H9 (cell line): ENCODE measurements at regions not wholly inside any gene's neighbourhood (a gene's known extent, or its start where the extent isn't known, plus 50 kb on each side); places are given as distances from the start of the nearest gene placed in this dataset.

Source experiments
- DNase-seq: peaks from one replicate; pipeline ENCODE4 v3.0.0-alpha.2; 2017
- H2AFZ ChIP-seq: one replicate; pipeline ENCODE4 v1.6.1; 2013; ENCODE audit warnings: mild to moderate bottlenecking, low read length, control low read depth, moderate library complexity
- H2AK5ac ChIP-seq: 2 replicates; pipeline ENCODE4 v1.6.1; 2013; ENCODE audit warnings: low read length, control low read depth, mixed read lengths; ENCODE audit not compliant: insufficient read length
- H2BK120ac ChIP-seq: one replicate; pipeline ENCODE4 v1.6.1; 2013; ENCODE audit warnings: low read depth, mild to moderate bottlenecking, low read length, control low read depth, inconsistent platforms; ENCODE audit not compliant: poor library complexity, severe bottlenecking
- H2BK12ac ChIP-seq: 2 replicates; pipeline ENCODE4 v1.6.1; 2013; ENCODE audit warnings: low read length, control low read depth, mixed read lengths, low read depth; ENCODE audit not compliant: insufficient read length
- H2BK15ac ChIP-seq: 2 replicates; pipeline ENCODE4 v1.6.1; 2013; ENCODE audit warnings: low read depth, low read length, control low read depth
- H2BK20ac ChIP-seq: one replicate; pipeline ENCODE4 v1.6.1; 2013; ENCODE audit warnings: low read depth, mild to moderate bottlenecking, low read length, control low read depth, inconsistent platforms; ENCODE audit not compliant: poor library complexity, severe bottlenecking
- H2BK5ac ChIP-seq: 2 replicates; pipeline ENCODE4 v1.6.1; 2013; ENCODE audit warnings: low read length, control low read depth, mixed read lengths; ENCODE audit not compliant: insufficient read length
- H3K14ac ChIP-seq: 2 replicates; pipeline ENCODE4 v1.6.1; 2013; ENCODE audit warnings: low read length, control low read depth; ENCODE audit not compliant: insufficient read depth
- H3K18ac ChIP-seq: 2 replicates; pipeline ENCODE4 v1.6.1; 2013; ENCODE audit warnings: low read depth, mild to moderate bottlenecking, mixed read lengths, low read length, control low read depth; ENCODE audit not compliant: insufficient read length
- H3K23ac ChIP-seq: 2 replicates; pipeline ENCODE4 v1.6.1; 2013; ENCODE audit warnings: low read length, control low read depth, mixed read lengths, low read depth; ENCODE audit not compliant: insufficient read length
- H3K23me2 ChIP-seq: 2 replicates; pipeline ENCODE4 v1.6.1; 2013; ENCODE audit warnings: low read depth, mild to moderate bottlenecking, mixed read lengths, low read length, control low read depth; ENCODE audit not compliant: insufficient read length, poor library complexity, severe bottlenecking
- H3K27ac ChIP-seq: 2 replicates; pipeline ENCODE4 v1.5.1; 2013; ENCODE audit warnings: low read length, control low read depth, mixed read lengths, low read depth; ENCODE audit not compliant: insufficient read length
- H3K27me3 ChIP-seq: 2 replicates; pipeline ENCODE4 v1.6.1; 2013; ENCODE audit warnings: low read length, control low read depth, inconsistent platforms; ENCODE audit not compliant: insufficient read depth
- H3K4ac ChIP-seq: 2 replicates; pipeline ENCODE4 v1.6.1; 2013; ENCODE audit warnings: low read depth, mild to moderate bottlenecking, control low read depth, inconsistent platforms, low read length, moderate library complexity
- H3K4me1 ChIP-seq: 2 replicates; pipeline ENCODE4 v1.6.1; 2013; ENCODE audit warnings: low read length, control low read depth, inconsistent platforms; ENCODE audit not compliant: insufficient read depth
- H3K4me2 ChIP-seq: 2 replicates; pipeline ENCODE4 v1.6.1; 2013; ENCODE audit warnings: low read length, control low read depth, mixed read lengths; ENCODE audit not compliant: insufficient read length, insufficient read depth
- H3K56ac ChIP-seq: 2 replicates; pipeline ENCODE4 v1.6.1; 2013; ENCODE audit warnings: low read depth, mild to moderate bottlenecking, mixed read lengths, low read length, control low read depth; ENCODE audit not compliant: insufficient read length
- H3K79me1 ChIP-seq: 2 replicates; pipeline ENCODE4 v1.6.1; 2013; ENCODE audit warnings: low read depth, mild to moderate bottlenecking, moderate library complexity, low read length, control low read depth, inconsistent platforms; ENCODE audit not compliant: insufficient read depth, poor library complexity, severe bottlenecking
- H3K79me2 ChIP-seq: 2 replicates; pipeline ENCODE4 v1.6.1; 2013; ENCODE audit warnings: low read length, control low read depth, inconsistent platforms; ENCODE audit not compliant: insufficient read depth
- H3K9ac ChIP-seq: 2 replicates; pipeline ENCODE4 v1.6.1; 2013; ENCODE audit warnings: low read length, control low read depth, mixed read lengths; ENCODE audit not compliant: insufficient read length; ENCODE audit errors: extremely low read depth
- H3K9me3 ChIP-seq: one replicate; pipeline ENCODE4 v1.6.1; 2013; ENCODE audit warnings: low read depth, low read length, inconsistent platforms; ENCODE audit not compliant: control insufficient read depth
- H3T11ph ChIP-seq: one replicate; pipeline ENCODE4 v1.6.1; 2013; ENCODE audit warnings: mild to moderate bottlenecking, low read length, control low read depth, inconsistent platforms
- H4K20me1 ChIP-seq: one replicate; pipeline ENCODE4 v1.6.1; 2013; ENCODE audit not compliant: control insufficient read depth, insufficient read length, insufficient read depth
- H4K5ac ChIP-seq: 2 replicates; pipeline ENCODE4 v1.6.1; 2013; ENCODE audit warnings: low read depth, mild to moderate bottlenecking, mixed read lengths, low read length, control low read depth; ENCODE audit not compliant: insufficient read length
- H4K8ac ChIP-seq: replicated peaks from 2 replicates; pipeline ENCODE4 v1.6.1; 2013; ENCODE audit warnings: low read length, control low read depth, mixed read lengths, low read depth; ENCODE audit not compliant: insufficient read length
- H4K91ac ChIP-seq: 2 replicates; pipeline ENCODE4 v1.6.1; 2013; ENCODE audit warnings: low read depth, mild to moderate bottlenecking, moderate library complexity, mixed read lengths, low read length, control low read depth; ENCODE audit not compliant: insufficient read length
- H3K27ac Mint-ChIP-seq, 3 experiments: 2 replicates in 2 of 3; 3 replicates in 1 of 3; pipeline ENCODE4 v1.8.0; 2020 to 2021; ENCODE audit warnings: mixed read lengths in 3 of 3, mild to moderate bottlenecking in 1 of 3, moderate library complexity in 1 of 3
- H3K27me3 Mint-ChIP-seq: 2 replicates; pipeline ENCODE4 v1.8.0; 2021; ENCODE audit warnings: low read depth, mild to moderate bottlenecking, moderate library complexity, mixed read lengths
- H3K36me3 Mint-ChIP-seq, 3 experiments: 2 replicates in 2 of 3; 3 replicates in 1 of 3; pipeline ENCODE4 v1.8.0; 2020 to 2021; ENCODE audit warnings: low read depth in 3 of 3, mixed read lengths in 3 of 3; ENCODE audit not compliant: insufficient read depth in 1 of 3
- H3K4me1 Mint-ChIP-seq, 2 experiments: 2 replicates each; pipeline ENCODE4 v1.8.0; 2020; ENCODE audit warnings: mixed read lengths in 2 of 2
- H3K4me3 Mint-ChIP-seq, 2 experiments: 2 replicates in 1 of 2; 3 replicates in 1 of 2; pipeline ENCODE4 v1.8.0; 2020 to 2021; ENCODE audit warnings: mild to moderate bottlenecking in 2 of 2, mixed read lengths in 2 of 2, moderate library complexity in 1 of 2
- H3K9me3 Mint-ChIP-seq, 2 experiments: 2 replicates in 1 of 2; 3 replicates in 1 of 2; pipeline ENCODE4 v1.8.0; 2020; ENCODE audit warnings: mild to moderate bottlenecking in 2 of 2, mixed read lengths in 2 of 2, moderate library complexity in 1 of 2
- CTCF ChIP-seq: fragments of 200-600 bp; sonication (generic); conservative IDR thresholded peaks from 3 replicates; pipeline ENCODE4 v1.8.0; 2021; ENCODE audit warnings: antibody characterized with exemption, mild to moderate bottlenecking
- WGBS: extraction: QIAGEN DNeasy Blood & Tissue Kit; methylation state at CpG from one replicate; pipeline ENCODE4 v1.1.7; 2013; ENCODE audit warnings: missing lambda C conversion rate, low lambda C conversion rate, mixed read lengths; ENCODE audit not compliant: insufficient read length; ENCODE audit errors: extremely low coverage; 5-methylcytosine and 5-hydroxymethylcytosine counted together

GRCh38 chr21:17699524-17700189 lies 87.0 kb upstream of the BTG3 start:
- no CpG with 5 or more reads among the region's 6 CpGs for WGBS
- H3K14ac ChIP-seq = no peak overlapping the region
- no peak overlapping the region for H2AK5ac ChIP-seq
- no peak overlapping the region for H4K5ac ChIP-seq
- H3K4me3 Mint-ChIP-seq = no peak overlapping the region
- no peaks in the 10 kb centered on the region for H3K4me1 ChIP-seq
- H3T11ph ChIP-seq = no peak overlapping the region
- H3K18ac ChIP-seq = no peak overlapping the region
- H4K91ac ChIP-seq = no peak overlapping the region
- H3K79me1 ChIP-seq = no peaks in the 10 kb centered on the region
- H3K9me3 ChIP-seq = no peaks in the 10 kb centered on the region
- peaks cover 4 to 34% (median 11%) of the 10 kb centered on the region in 3 experiments; a peak in 5 of 7 replicates for H3K36me3 Mint-ChIP-seq
- no peak overlapping the region for H2BK5ac ChIP-seq
- no peak overlapping the region for H2BK15ac ChIP-seq
- H3K27me3 ChIP-seq = no peaks in the 10 kb centered on the region
- no peak overlapping the region for H3K23ac ChIP-seq
- H2AFZ ChIP-seq = no peak overlapping the region
- DNase-seq = no peak
- no peak overlapping the region for H3K56ac ChIP-seq
- H3K4ac ChIP-seq = no peak overlapping the region
- H2BK120ac ChIP-seq = no peak overlapping the region
- peaks cover 7 to 9% of the 10 kb centered on the region in 2 experiments; a peak in 3 of 4 replicates for H3K4me1 Mint-ChIP-seq
- no peak overlapping the region for H4K8ac ChIP-seq
- no peaks in the 10 kb centered on the region for H3K79me2 ChIP-seq
- no peaks in the 10 kb centered on the region for H3K23me2 ChIP-seq
- no peak overlapping the region for H2BK20ac ChIP-seq
- no peak overlapping the region for H3K9ac ChIP-seq
- TF ChIP-seq CTCF = no peak
- no peaks in the 10 kb centered on the region for H4K20me1 ChIP-seq
- H2BK12ac ChIP-seq = no peak overlapping the region
- peaks cover 18 to 36% of the 10 kb centered on the region in 2 experiments for H3K9me3 Mint-ChIP-seq
- H3K27ac Mint-ChIP-seq = no peak overlapping the region
- H3K27me3 Mint-ChIP-seq = no peaks in the 10 kb centered on the region; the same call in 1 of the 2 replicates
- H3K27ac ChIP-seq = no peak overlapping the region
- no peak overlapping the region for H3K4me2 ChIP-seq
